ENCODE measurements at regions not wholly inside any gene's neighbourhood (a gene's known extent, or its start where the extent isn't known, plus 50 kb on each side); places are given as distances from the start of the nearest gene placed in this dataset.

DNA sequence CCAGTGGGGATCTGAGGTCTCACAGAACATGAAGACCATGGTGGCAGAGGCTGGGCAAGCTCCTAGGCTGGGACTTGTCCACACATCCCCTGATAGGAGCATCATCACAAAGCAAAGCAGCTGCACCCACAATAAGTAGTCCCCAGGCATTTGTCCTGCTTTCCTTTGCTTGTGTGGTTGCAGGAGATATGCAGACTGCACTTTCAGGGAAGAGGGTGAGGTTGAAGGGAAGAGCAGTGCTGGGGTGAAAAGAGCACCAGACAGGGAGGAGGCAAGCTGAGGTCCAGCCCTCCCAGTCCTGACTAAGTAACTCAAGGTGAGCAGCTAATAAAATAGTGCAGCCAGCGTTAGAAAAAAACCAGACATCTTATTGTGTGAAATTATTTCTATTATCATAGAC is 383.6 kb downstream of the UQCRFS1 start:
- POLR2A ChIA-PET: no interaction called here
- no peak overlapping the region for H3K4me2 ChIP-seq (ENCODE audit: insufficient read depth, low read length)
- peaks cover 9% of the 10 kb centered on the region for H3K9me3 ChIP-seq (replicated peaks; ENCODE audit: control insufficient read depth, insufficient read depth, low read length)
- no peak overlapping the region for H3K4me3 ChIP-seq (replicated peaks in 1 of 3; ENCODE audit: insufficient read depth in 1 of 3, low read depth in 1 of 3, low read length in 3 of 3)
- H2AFZ ChIP-seq (ENCODE audit: low read depth, low read length): no peak overlapping the region
- intact Hi-C loops (cut with micrococcal nuclease) (no loop called here), dilution Hi-C loops (cut with MboI; ENCODE audit: extremely low pct_ligation_motif_present, low sequenced_read_pairs) (no loop called here)
- BruUV-seq (replicated peaks): no TSS peak
- H3K79me2 ChIP-seq (ENCODE audit: control insufficient read depth, insufficient read depth, low read length): no peaks in the 10 kb centered on the region
- H4K20me1 ChIP-seq (replicated peaks; ENCODE audit: control insufficient read depth, extremely low read depth, insufficient read depth, low read length): no peaks in the 10 kb centered on the region
- no peaks in the 10 kb centered on the region for H3K4me1 ChIP-seq (ENCODE audit: control insufficient read depth, extremely low read depth, insufficient read depth, low read length)
- CTCF ChIA-PET: no interaction called here
- TF ChIP-seq, protein P1, sequence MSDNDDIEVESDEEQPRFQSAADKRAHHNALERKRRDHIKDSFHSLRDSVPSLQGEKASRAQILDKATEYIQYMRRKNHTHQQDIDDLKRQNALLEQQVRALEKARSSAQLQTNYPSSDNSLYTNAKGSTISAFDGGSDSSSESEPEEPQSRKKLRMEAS (IDR thresholded peaks at IDR 0.05; ENCODE audit: insufficient read depth, insufficient read length): no peak
- TF ChIP-seq FOS (IDR thresholded peaks at IDR 0.05; ENCODE audit: borderline replicate concordance, insufficient read depth, low read length): no peak
- no peak for TF ChIP-seq EZH2 (IDR thresholded peaks at IDR 0.05; ENCODE audit: borderline replicate concordance, low read depth, low read length, severe bottlenecking)
- TF ChIP-seq MYC (IDR thresholded peaks at IDR 0.05; ENCODE audit: low read depth, low read length): no peak
- no peak for TF ChIP-seq POLR2A (IDR thresholded peaks at IDR 0.05; ENCODE audit: low read depth, low read length)
- TF ChIP-seq, protein P2, sequence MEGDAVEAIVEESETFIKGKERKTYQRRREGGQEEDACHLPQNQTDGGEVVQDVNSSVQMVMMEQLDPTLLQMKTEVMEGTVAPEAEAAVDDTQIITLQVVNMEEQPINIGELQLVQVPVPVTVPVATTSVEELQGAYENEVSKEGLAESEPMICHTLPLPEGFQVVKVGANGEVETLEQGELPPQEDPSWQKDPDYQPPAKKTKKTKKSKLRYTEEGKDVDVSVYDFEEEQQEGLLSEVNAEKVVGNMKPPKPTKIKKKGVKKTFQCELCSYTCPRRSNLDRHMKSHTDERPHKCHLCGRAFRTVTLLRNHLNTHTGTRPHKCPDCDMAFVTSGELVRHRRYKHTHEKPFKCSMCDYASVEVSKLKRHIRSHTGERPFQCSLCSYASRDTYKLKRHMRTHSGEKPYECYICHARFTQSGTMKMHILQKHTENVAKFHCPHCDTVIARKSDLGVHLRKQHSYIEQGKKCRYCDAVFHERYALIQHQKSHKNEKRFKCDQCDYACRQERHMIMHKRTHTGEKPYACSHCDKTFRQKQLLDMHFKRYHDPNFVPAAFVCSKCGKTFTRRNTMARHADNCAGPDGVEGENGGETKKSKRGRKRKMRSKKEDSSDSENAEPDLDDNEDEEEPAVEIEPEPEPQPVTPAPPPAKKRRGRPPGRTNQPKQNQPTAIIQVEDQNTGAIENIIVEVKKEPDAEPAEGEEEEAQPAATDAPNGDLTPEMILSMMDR (IDR thresholded peaks at IDR 0.05; ENCODE audit: extremely low read depth in 1 of 2, insufficient read depth in 1 of 2, low read depth in 1 of 2, low read length in 2 of 2): no peak
- TF ChIP-seq POLR2AphosphoS5 (IDR thresholded peaks at IDR 0.05; ENCODE audit: insufficient read depth, low read depth, low read length): no peak
- TF ChIP-seq GATA2 (IDR thresholded peaks at IDR 0.05; ENCODE audit: insufficient read depth, insufficient read length, low read depth, low read length): no peak
- H3K36me3 ChIP-seq (ENCODE audit: control insufficient read depth in 2 of 2, extremely low read depth in 1 of 2, insufficient read depth in 2 of 2, low read length in 2 of 2): no peaks in the 10 kb centered on the region
- DNase-seq (ENCODE audit: low read depth, low spot score): no peak
- no peaks in the 10 kb centered on the region for H3K27me3 ChIP-seq (ENCODE audit: control insufficient read depth in 2 of 2, insufficient read depth in 2 of 2, low read length in 2 of 2)
- no peaks in the 10 kb centered on the region for H3K9me1 ChIP-seq (replicated peaks; ENCODE audit: control insufficient read depth, extremely low read depth, insufficient read depth, low read length)
- no peak overlapping the region for H3K9ac ChIP-seq (replicated peaks; ENCODE audit: extremely low read depth, insufficient read depth, low read length)
- FAIRE-seq: no peak
- H3K27ac ChIP-seq (ENCODE audit: insufficient read depth, low read depth, low read length): no peak overlapping the region

Data from endothelial cell of umbilical vein (primary cell).